H1 (cell line): ENCODE measurements at regions not wholly inside any gene's neighbourhood (a gene's known extent, or its start where the extent isn't known, plus 50 kb on each side); places are given as distances from the start of the nearest gene placed in this dataset.

Experiments used
- ASH2L ChIP-seq: fragments of 200-600, 300-600 bp; sonication (generic); IDR thresholded peaks from one replicate; pipeline ENCODE4 v1.7.1; 2017; ENCODE audit warnings: low read length
- CTCF ChIP-seq, 3 experiments: IDR thresholded peaks; 1 replicate in 2 of 3; 2 replicates in 1 of 3; pipeline versions ENCODE4 v1.5.1 to v1.6.1; 2011; ENCODE audit warnings: low read length in 3 of 3, mild to moderate bottlenecking in 3 of 3, inconsistent platforms in 2 of 3, low read depth in 1 of 3, moderate library complexity in 1 of 3; ENCODE audit not compliant: insufficient read depth in 1 of 3; ENCODE audit errors: control extremely low read depth in 1 of 3
- EGR1 ChIP-seq: IDR thresholded peaks from 2 replicates; pipeline ENCODE4 v1.6.1; 2011; ENCODE audit warnings: low read depth, low read length, borderline replicate concordance
- EP300 ChIP-seq, 2 experiments: IDR thresholded peaks; 1 replicate in 1 of 2; 2 replicates in 1 of 2; pipeline ENCODE4 v1.6.1; 2011 to 2012; ENCODE audit warnings: low read depth in 2 of 2, low read length in 2 of 2, mild to moderate bottlenecking in 2 of 2, borderline replicate concordance in 1 of 2, inconsistent platforms in 1 of 2, moderate library complexity in 1 of 2
- EZH2 ChIP-seq: fragments of 200-600 bp; sonication (generic); IDR thresholded peaks from 2 replicates; pipeline ENCODE4 v1.7.1; 2012; ENCODE audit warnings: low read depth, mild to moderate bottlenecking, moderate library complexity, low read length, inconsistent platforms; ENCODE audit not compliant: severe bottlenecking
- GABPA ChIP-seq: IDR thresholded peaks from 2 replicates; pipeline ENCODE4 v1.6.1; 2011; ENCODE audit warnings: mild to moderate bottlenecking, low read length, moderate library complexity, borderline replicate concordance; ENCODE audit not compliant: insufficient read depth
- GTF2F1 ChIP-seq: IDR thresholded peaks from 2 replicates; pipeline ENCODE4 v1.6.1; 2012; ENCODE audit warnings: low read depth, low read length, improper control_type of control experiment, borderline replicate concordance
- POLR2A ChIP-seq, 2 experiments: IDR thresholded peaks; 1 replicate in 1 of 2; 2 replicates in 1 of 2; pipeline ENCODE4 v1.6.1; 2011; ENCODE audit warnings: low read depth in 2 of 2, low read length in 2 of 2, mild to moderate bottlenecking in 2 of 2; ENCODE audit errors: control extremely low read depth in 1 of 2
- POLR2AphosphoS5 ChIP-seq: IDR thresholded peaks from 2 replicates; pipeline ENCODE4 v1.6.1; 2011; ENCODE audit warnings: low read depth, low read length
- POU5F1 ChIP-seq: IDR thresholded peaks from 2 replicates; pipeline ENCODE4 v1.6.1; 2011; ENCODE audit warnings: low read depth, mild to moderate bottlenecking, low read length, moderate library complexity
- RAD21 ChIP-seq, 2 experiments: IDR thresholded peaks in 1 of 2; conservative IDR thresholded peaks in 1 of 2; 2 replicates each; pipeline ENCODE4 v1.6.1; 2011; ENCODE audit warnings: low read depth in 2 of 2, low read length in 2 of 2, improper control_type of control experiment in 1 of 2, inconsistent platforms in 1 of 2, mild to moderate bottlenecking in 1 of 2, moderate library complexity in 1 of 2
- USF2 ChIP-seq: IDR thresholded peaks from 2 replicates; pipeline ENCODE4 v1.6.1; 2011; ENCODE audit warnings: low read length, improper control_type of control experiment
- YY1 ChIP-seq: IDR thresholded peaks from 2 replicates; pipeline ENCODE4 v1.6.1; 2011; ENCODE audit warnings: low read depth, mild to moderate bottlenecking, low read length
- TF ChIP-seq, protein P1 (sequence below): IDR thresholded peaks from 2 replicates; pipeline ENCODE4 v1.6.1; 2011; ENCODE audit warnings: low read depth, mild to moderate bottlenecking, low read length; ENCODE audit not compliant: insufficient read depth

- TF ChIP-seq ASH2L (no peak), RAD21 (IDR thresholded peaks at IDR 0.05 in 1 of 2, conservative IDR thresholded peaks at IDR 0.05 in 1 of 2; ENCODE audit: low read depth in 2 of 2, low read length in 2 of 2) (no peak), EZH2 (no peak), USF2 (no peak), GTF2F1 (no peak), GABPA (no peak), EP300 (IDR thresholded peaks at IDR 0.05; ENCODE audit: borderline replicate concordance in 1 of 2, low read depth in 2 of 2, low read length in 2 of 2) (no peak), POLR2A (IDR thresholded peaks at IDR 0.05; ENCODE audit: control extremely low read depth in 1 of 2, low read depth in 2 of 2, low read length in 2 of 2) (no peak), CTCF (IDR thresholded peaks at IDR 0.05; ENCODE audit: control extremely low read depth in 1 of 3, insufficient read depth in 1 of 3, low read depth in 1 of 3, low read length in 3 of 3) (no peak), YY1 (no peak), POLR2AphosphoS5 (no peak), POU5F1 (no peak), EGR1 (no peak)
- TF ChIP-seq, protein P1, sequence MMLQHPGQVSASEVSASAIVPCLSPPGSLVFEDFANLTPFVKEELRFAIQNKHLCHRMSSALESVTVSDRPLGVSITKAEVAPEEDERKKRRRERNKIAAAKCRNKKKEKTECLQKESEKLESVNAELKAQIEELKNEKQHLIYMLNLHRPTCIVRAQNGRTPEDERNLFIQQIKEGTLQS = no peak
Measured at GRCh38 chr1:189673217-189673616, 804.4 kb downstream of the BRINP3 start.
